Breast epithelium (tissue), 4 donors: ENCODE measurements at regions not wholly inside any gene's neighbourhood (a gene's known extent, or its start where the extent isn't known, plus 50 kb on each side); places are given as distances from the start of the nearest gene placed in this dataset.
"Not testable (repeated sequence)": the region's sequence is repeated elsewhere in the genome, so short reads cannot be mapped to it uniquely, and the experiment has no call there.

ENCODE experiments used
- DNase-seq, 2 donors: peaks; one replicate each; pipeline ENCODE4 v3.0.0-alpha.2; 2019; ENCODE audit warnings: low spot score in 2 of 2
- H3K27ac ChIP-seq, 2 donors: fragments of 200-600 bp; sonication (generic) in 1 of 2; one replicate each; pipeline ENCODE4 v1.5.1; 2016 to 2019; ENCODE audit warnings: mild to moderate bottlenecking in 1 of 2
- H3K27me3 ChIP-seq, 2 donors: fragments of 200-600 bp; sonication (generic) in 1 of 2; one replicate each; pipeline versions ENCODE4 v1.5.1 to v1.6.0; 2017 to 2019; ENCODE audit warnings: control low read depth in 1 of 2, mild to moderate bottlenecking in 1 of 2
- H3K36me3 ChIP-seq: fragments of 200-600 bp; one replicate; pipeline ENCODE4 v1.5.1; 2019
- H3K4me1 ChIP-seq, 2 donors: fragments of 200-600 bp; sonication (generic); one replicate each; pipeline ENCODE4 v1.5.1; 2016 to 2019; ENCODE audit warnings: control low read depth in 1 of 2
- H3K4me3 ChIP-seq, 3 donors: fragments of 200-600 bp; sonication (generic); 1 replicate in 2 of 3; 2 replicates in 1 of 3; pipeline ENCODE4 v1.5.1; 2016 to 2019; ENCODE audit warnings: mild to moderate bottlenecking in 3 of 3, moderate library complexity in 2 of 3
- H3K9me3 ChIP-seq, 2 donors: fragments of 200-600 bp; sonication (generic) in 1 of 2; one replicate each; pipeline ENCODE4 v1.5.1; 2016 to 2019; ENCODE audit warnings: control low read depth in 1 of 2
- POLR2A ChIP-seq: fragments of 450-650 bp; IDR thresholded peaks from one replicate; pipeline ENCODE4 v1.6.1; 2016; ENCODE audit warnings: antibody characterized with exemption, mild to moderate bottlenecking, moderate library complexity
- POLR2AphosphoS5 ChIP-seq, 3 donors: sonication (generic); formaldehyde crosslinking; IDR thresholded peaks; one replicate each; pipeline ENCODE4 v1.6.1; 2017; ENCODE audit warnings: antibody characterized with exemption in 3 of 3
- intact Hi-C: fragments of 100-400 bp; cut with DNase I; formaldehyde crosslinking; loops from one replicate; pipeline ENCODE4 v1.15.1; 2023; ENCODE audit warnings: low total_unique reads
- TF ChIP-seq, protein P1 (sequence below), 3 donors: fragments of 450-650 bp; IDR thresholded peaks; one replicate each; pipeline ENCODE4 v1.5.1; 2016 to 2017; ENCODE audit warnings: antibody characterized with exemption in 3 of 3, mild to moderate bottlenecking in 3 of 3, moderate library complexity in 3 of 3

DNA sequence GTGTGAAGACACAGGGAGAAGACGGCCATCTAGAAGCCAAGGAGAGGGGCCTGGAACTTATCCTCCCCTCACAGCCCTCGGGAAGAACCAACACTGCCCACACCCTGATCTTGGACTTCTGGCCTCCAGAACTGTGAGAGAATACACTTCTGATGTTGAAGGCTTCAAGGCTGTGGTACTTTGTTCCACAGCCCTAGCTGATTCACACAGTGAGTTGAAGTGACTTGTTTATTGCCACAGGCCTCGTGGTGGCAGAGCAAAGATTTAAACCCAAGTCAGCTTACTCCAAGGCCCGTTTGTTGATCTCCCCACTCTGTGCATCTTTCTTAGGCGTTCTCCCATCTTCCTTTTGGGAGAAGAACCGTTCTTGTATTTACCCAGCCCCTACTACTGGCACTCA, 72.8 kb downstream of the CYTL1 start:
- TF ChIP-seq POLR2AphosphoS5 (IDR thresholded peaks at IDR 0.05) (no peak), POLR2A (no peak)
- TF ChIP-seq, protein P1, sequence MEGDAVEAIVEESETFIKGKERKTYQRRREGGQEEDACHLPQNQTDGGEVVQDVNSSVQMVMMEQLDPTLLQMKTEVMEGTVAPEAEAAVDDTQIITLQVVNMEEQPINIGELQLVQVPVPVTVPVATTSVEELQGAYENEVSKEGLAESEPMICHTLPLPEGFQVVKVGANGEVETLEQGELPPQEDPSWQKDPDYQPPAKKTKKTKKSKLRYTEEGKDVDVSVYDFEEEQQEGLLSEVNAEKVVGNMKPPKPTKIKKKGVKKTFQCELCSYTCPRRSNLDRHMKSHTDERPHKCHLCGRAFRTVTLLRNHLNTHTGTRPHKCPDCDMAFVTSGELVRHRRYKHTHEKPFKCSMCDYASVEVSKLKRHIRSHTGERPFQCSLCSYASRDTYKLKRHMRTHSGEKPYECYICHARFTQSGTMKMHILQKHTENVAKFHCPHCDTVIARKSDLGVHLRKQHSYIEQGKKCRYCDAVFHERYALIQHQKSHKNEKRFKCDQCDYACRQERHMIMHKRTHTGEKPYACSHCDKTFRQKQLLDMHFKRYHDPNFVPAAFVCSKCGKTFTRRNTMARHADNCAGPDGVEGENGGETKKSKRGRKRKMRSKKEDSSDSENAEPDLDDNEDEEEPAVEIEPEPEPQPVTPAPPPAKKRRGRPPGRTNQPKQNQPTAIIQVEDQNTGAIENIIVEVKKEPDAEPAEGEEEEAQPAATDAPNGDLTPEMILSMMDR (IDR thresholded peaks at IDR 0.05), result no peak
- DNase-seq, result no peak
- intact Hi-C loops, result no loop called here

DNA sequence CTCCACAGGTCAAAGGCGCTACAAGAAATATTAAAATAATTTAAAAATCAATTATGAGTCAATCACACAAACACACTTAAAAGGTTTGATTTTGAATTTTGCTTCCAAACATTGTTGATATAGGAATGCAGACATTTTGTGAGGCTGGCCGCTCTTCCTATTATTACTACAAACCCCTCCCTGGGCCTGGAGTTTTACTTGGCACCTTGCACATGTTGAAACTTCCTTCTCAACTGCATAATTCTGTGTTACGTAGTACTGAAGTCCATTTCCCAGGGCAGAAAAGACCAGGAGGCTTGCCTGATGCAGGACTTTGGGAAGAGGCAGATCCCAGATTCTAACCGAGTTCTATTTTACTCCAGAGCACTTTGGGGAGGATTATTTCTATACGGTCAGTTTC, 71.5 kb downstream of the CYTL1 start:
- TF ChIP-seq POLR2A (no peak), POLR2AphosphoS5 (IDR thresholded peaks at IDR 0.05) (no peak)
- TF ChIP-seq, protein P1 (IDR thresholded peaks at IDR 0.05), result no peak
- Histone ChIP-seq H3K36me3 (no peaks in the 10 kb centered on the region), H3K4me1 (no peaks in the 10 kb centered on the region), H3K9me3 (no peaks in the 10 kb centered on the region), H3K27ac (no peak overlapping the region), H3K4me3 (no peak overlapping the region), H3K27me3 (no peaks in the 10 kb centered on the region)
- no peak for DNase-seq
- intact Hi-C loops, result no loop called here

More for the DNA sequence above, 72.8 kb downstream of the CYTL1 start:
- no peaks in the 10 kb centered on the region for H3K9me3 ChIP-seq
- H3K4me1 ChIP-seq, result no peaks in the 10 kb centered on the region
- no peak overlapping the region for H3K27ac ChIP-seq
- no peak overlapping the region for H3K4me3 ChIP-seq
- no peaks in the 10 kb centered on the region for H3K36me3 ChIP-seq
- peaks cover 0 to 4% of the 10 kb centered on the region in 2 donors for H3K27me3 ChIP-seq

DNA sequence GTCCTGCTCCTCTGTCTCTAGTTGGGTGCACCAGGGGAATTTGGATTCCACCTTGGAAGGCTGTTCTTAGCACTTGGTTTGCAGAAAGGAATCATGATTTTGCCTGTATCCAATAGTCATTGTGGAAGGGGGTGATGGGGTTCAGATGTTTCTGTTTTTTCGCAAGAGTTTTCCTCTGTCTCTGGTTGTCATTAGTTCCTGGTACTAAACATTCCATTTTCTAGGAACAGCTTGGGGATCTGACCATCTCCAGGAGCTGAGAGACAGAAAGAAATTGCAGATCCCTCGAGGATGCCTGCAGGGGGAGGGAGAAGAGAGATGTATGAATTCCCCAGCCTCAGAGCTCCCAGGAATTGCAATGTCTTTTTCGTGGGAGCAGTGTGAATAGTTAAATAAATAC, 70.9 kb downstream of the CYTL1 start:
- H3K27me3 ChIP-seq, result no peaks in the 10 kb centered on the region
- no peak overlapping the region for H3K27ac ChIP-seq
- no peak overlapping the region for H3K4me3 ChIP-seq
- H3K36me3 ChIP-seq, result no peaks in the 10 kb centered on the region
- H3K4me1 ChIP-seq, result no peaks in the 10 kb centered on the region
- DNase-seq, result no peak
- intact Hi-C loops, result no loop called here
- no peaks in the 10 kb centered on the region for H3K9me3 ChIP-seq
- TF ChIP-seq, protein P1 (IDR thresholded peaks at IDR 0.05), result no peak
- TF ChIP-seq POLR2A (no peak), POLR2AphosphoS5 (IDR thresholded peaks at IDR 0.05) (no peak)

DNA sequence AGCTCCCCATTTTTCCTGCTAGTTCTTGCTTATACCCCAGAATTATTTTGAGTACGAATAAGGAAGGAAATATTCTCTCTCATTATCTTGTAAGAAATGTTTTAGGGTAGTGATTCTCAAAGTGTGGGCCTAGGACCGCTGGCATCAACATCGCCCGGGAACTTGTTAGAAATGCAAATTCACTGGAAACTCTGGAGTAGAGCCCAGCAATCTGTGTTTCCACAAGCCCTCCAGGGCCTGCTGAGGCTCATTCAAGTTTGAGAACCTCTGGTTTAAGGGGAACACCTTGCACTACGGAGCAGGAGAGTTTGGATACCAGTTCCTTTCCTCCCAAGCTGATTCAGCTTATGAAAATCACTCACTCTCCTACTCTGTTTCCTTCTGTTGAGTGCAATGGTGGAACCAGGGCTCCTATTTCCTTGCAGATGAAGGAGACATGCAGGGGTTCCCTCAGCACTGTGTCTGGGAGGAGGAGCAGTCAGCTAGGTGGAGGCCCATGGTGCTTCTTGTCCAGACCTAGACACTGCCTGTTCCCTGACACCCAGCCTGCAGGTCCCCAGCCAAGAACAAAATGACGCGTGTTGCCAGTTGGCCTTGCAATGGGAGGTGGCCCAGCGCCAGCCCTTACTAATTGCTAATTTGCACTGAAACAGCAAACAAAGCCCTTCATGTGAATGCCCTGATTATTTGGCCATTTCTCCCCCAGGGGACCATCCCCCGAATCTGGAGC, 68.5 kb downstream of the CYTL1 start:
- TF ChIP-seq, protein P1 (IDR thresholded peaks at IDR 0.05), result no peak
- TF ChIP-seq POLR2AphosphoS5 (IDR thresholded peaks at IDR 0.05), result no peak
- no peaks in the 10 kb centered on the region for H3K4me1 ChIP-seq
- no peaks in the 10 kb centered on the region for H3K9me3 ChIP-seq
- H3K4me3 ChIP-seq, result no peak overlapping the region
- H3K27me3 ChIP-seq, result no peaks in the 10 kb centered on the region
- H3K27ac ChIP-seq, result no peak overlapping the region
- intact Hi-C loops, result no loop called here
- H3K36me3 ChIP-seq, result no peaks in the 10 kb centered on the region
- DNase-seq, result no peak

DNA sequence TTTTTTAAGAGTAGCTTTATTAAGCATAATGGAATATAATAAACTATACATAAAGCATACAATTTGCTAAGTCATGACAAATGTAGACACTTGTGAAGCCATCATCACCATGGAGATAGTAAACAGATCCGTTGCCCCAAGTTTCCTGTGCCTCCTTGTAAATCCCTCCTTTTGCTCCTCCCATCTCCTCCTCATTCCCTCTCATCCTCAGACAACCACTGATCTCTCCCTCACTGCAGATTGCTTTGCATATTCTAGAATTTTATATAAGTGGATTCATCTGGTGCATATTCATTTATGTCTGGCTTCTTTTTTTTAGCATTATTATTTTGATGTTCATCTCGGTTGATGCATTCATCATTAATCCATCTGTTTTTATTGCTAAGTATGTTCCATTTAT, 67.0 kb downstream of the CYTL1 start:
- no peaks in the 10 kb centered on the region for H3K9me3 ChIP-seq
- TF ChIP-seq POLR2A (no peak), POLR2AphosphoS5 (IDR thresholded peaks at IDR 0.05) (no peak)
- TF ChIP-seq, protein P1 (IDR thresholded peaks at IDR 0.05), result no peak
- no peak for DNase-seq
- H3K4me1 ChIP-seq, result no peaks in the 10 kb centered on the region
- intact Hi-C loops, result no loop called here
- H3K4me3 ChIP-seq, result no peak overlapping the region
- no peaks in the 10 kb centered on the region for H3K27me3 ChIP-seq
- no peak overlapping the region for H3K27ac ChIP-seq
- no peaks in the 10 kb centered on the region for H3K36me3 ChIP-seq

DNA sequence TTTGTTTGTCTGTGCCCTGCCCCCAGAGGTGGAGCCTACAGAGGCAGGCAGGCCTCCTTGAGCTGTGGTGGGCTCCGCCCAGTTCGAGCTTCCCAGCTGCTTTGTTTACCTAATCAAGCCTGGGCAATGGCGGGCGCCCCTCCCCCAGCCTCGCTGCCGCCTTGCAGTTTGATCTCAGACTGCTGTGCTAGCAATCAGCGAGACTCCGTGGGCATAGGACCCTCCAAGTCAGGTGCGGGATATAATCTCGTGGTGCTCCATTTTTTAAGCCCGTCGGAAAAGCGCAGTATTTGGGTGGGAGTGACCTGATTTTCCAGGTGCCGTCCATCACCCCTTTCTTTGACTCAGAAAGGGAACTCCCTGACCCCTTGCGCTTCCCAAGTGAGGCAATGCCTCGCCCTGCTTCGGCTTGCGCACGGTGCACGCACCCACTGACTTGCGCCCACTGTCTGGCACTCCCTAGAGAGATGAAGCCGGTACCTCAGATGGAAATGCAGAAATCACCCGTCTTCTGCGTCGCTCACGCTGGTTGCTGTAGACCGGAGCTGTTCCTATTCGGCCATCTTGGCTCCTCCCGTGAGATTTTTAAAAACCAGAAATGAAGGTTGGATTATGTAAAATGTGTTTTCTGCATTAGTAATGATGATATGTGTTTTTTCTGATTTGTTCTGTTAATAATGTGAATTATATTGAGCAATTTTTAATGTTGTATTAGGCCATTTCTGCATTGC, 59.7 kb downstream of the CYTL1 start:
- H3K27ac ChIP-seq, DNase-seq, intact Hi-C loops, H3K4me1 ChIP-seq, H3K4me3 ChIP-seq, H3K27me3 ChIP-seq, H3K36me3 ChIP-seq: not testable (repeated sequence)
- peaks cover 19 to 41% of the 10 kb centered on the region in 2 donors for H3K9me3 ChIP-seq
